Ishikawa (cell line): ENCODE measurements at regions not wholly inside any gene's neighbourhood (a gene's known extent, or its start where the extent isn't known, plus 50 kb on each side); places are given as distances from the start of the nearest gene placed in this dataset.

Experiments used
- CEBPB ChIP-seq: IDR thresholded peaks from 2 replicates; pipeline ENCODE4 v1.6.1; 2012
- CREB1 ChIP-seq: IDR thresholded peaks from 2 replicates; pipeline ENCODE4 v1.6.1; 2012; ENCODE audit warnings: low read depth
- EP300 ChIP-seq: IDR thresholded peaks from 2 replicates; pipeline ENCODE4 v1.6.1; 2012; ENCODE audit warnings: borderline replicate concordance
- FOXM1 ChIP-seq: IDR thresholded peaks from 2 replicates; pipeline ENCODE4 v1.6.1; 2012; ENCODE audit warnings: low read depth, borderline replicate concordance
- NFIC ChIP-seq: IDR thresholded peaks from 2 replicates; pipeline ENCODE4 v1.6.1; 2012
- RAD21 ChIP-seq: IDR thresholded peaks from 2 replicates; pipeline ENCODE4 v1.6.1; 2012; ENCODE audit warnings: low read depth
- TAF1 ChIP-seq: IDR thresholded peaks from 2 replicates; pipeline ENCODE4 v1.6.1; 2012; ENCODE audit warnings: low read depth, mild to moderate bottlenecking
- TCF12 ChIP-seq: IDR thresholded peaks from 2 replicates; pipeline ENCODE4 v1.6.1; 2012; ENCODE audit warnings: low read depth
- YY1 ChIP-seq: IDR thresholded peaks from 2 replicates; pipeline ENCODE4 v1.6.1; 2012; ENCODE audit warnings: low read depth
- TF ChIP-seq, protein P1 (sequence below): IDR thresholded peaks from 2 replicates; pipeline ENCODE4 v1.6.1; 2012; ENCODE audit warnings: low read depth, mild to moderate bottlenecking

DNA sequence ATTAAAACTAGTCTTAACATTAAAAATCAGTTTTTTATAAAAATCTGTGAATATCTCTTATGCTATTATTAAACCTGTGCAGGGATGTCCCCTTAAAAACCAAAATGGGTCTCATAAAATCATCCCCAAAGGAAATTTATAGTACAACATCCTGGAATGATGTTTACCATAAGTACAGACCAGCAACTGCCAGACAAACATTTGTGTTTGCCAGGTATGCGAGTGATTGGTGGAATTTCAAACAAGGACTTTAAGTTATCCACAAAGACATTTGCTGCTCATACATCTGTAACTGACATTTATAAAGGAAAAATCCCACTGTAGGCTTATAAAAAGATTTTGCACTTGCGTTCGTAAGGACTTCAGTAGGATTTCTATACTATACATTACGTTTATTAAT is 1375.4 kb upstream of the WWC1 start:
- TF ChIP-seq FOXM1 (no peak), NFIC (no peak), TAF1 (no peak), RAD21 (no peak), YY1 (no peak), EP300 (no peak), TCF12 (no peak), CEBPB (no peak), CREB1 (no peak)
- TF ChIP-seq, protein P1, sequence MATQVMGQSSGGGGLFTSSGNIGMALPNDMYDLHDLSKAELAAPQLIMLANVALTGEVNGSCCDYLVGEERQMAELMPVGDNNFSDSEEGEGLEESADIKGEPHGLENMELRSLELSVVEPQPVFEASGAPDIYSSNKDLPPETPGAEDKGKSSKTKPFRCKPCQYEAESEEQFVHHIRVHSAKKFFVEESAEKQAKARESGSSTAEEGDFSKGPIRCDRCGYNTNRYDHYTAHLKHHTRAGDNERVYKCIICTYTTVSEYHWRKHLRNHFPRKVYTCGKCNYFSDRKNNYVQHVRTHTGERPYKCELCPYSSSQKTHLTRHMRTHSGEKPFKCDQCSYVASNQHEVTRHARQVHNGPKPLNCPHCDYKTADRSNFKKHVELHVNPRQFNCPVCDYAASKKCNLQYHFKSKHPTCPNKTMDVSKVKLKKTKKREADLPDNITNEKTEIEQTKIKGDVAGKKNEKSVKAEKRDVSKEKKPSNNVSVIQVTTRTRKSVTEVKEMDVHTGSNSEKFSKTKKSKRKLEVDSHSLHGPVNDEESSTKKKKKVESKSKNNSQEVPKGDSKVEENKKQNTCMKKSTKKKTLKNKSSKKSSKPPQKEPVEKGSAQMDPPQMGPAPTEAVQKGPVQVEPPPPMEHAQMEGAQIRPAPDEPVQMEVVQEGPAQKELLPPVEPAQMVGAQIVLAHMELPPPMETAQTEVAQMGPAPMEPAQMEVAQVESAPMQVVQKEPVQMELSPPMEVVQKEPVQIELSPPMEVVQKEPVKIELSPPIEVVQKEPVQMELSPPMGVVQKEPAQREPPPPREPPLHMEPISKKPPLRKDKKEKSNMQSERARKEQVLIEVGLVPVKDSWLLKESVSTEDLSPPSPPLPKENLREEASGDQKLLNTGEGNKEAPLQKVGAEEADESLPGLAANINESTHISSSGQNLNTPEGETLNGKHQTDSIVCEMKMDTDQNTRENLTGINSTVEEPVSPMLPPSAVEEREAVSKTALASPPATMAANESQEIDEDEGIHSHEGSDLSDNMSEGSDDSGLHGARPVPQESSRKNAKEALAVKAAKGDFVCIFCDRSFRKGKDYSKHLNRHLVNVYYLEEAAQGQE = no peak
